ENCODE measurements at regions not wholly inside any gene's neighbourhood (a gene's known extent, or its start where the extent isn't known, plus 50 kb on each side); places are given as distances from the start of the nearest gene placed in this dataset.

DNA sequence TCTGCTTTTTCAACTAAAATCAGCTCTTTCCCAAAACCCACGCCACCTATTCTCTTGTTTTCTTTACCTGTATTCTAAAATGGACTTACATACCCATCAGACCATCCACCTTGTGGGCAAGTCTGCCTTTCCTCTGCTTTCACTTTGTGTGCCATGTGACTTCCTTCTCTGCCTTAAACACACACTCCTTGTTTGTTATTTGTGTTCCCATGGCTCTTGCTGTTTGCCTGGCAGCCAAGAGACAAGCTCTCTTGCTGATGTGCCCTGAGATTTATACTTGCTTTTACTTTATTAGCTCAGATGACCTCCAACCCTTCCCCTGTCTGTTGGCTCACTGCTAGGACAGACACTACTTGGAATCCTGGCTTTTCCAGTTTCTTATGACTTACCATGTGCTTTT, 309.7 kb upstream of the LRRTM4 start:
- TF ChIP-seq, protein P1, sequence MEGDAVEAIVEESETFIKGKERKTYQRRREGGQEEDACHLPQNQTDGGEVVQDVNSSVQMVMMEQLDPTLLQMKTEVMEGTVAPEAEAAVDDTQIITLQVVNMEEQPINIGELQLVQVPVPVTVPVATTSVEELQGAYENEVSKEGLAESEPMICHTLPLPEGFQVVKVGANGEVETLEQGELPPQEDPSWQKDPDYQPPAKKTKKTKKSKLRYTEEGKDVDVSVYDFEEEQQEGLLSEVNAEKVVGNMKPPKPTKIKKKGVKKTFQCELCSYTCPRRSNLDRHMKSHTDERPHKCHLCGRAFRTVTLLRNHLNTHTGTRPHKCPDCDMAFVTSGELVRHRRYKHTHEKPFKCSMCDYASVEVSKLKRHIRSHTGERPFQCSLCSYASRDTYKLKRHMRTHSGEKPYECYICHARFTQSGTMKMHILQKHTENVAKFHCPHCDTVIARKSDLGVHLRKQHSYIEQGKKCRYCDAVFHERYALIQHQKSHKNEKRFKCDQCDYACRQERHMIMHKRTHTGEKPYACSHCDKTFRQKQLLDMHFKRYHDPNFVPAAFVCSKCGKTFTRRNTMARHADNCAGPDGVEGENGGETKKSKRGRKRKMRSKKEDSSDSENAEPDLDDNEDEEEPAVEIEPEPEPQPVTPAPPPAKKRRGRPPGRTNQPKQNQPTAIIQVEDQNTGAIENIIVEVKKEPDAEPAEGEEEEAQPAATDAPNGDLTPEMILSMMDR (IDR thresholded peaks at IDR 0.05) = no peak
- no peak for TF ChIP-seq FOXK1 (CRISPR knock-in tag; IDR thresholded peaks at IDR 0.05)
- TF ChIP-seq, protein P2, sequence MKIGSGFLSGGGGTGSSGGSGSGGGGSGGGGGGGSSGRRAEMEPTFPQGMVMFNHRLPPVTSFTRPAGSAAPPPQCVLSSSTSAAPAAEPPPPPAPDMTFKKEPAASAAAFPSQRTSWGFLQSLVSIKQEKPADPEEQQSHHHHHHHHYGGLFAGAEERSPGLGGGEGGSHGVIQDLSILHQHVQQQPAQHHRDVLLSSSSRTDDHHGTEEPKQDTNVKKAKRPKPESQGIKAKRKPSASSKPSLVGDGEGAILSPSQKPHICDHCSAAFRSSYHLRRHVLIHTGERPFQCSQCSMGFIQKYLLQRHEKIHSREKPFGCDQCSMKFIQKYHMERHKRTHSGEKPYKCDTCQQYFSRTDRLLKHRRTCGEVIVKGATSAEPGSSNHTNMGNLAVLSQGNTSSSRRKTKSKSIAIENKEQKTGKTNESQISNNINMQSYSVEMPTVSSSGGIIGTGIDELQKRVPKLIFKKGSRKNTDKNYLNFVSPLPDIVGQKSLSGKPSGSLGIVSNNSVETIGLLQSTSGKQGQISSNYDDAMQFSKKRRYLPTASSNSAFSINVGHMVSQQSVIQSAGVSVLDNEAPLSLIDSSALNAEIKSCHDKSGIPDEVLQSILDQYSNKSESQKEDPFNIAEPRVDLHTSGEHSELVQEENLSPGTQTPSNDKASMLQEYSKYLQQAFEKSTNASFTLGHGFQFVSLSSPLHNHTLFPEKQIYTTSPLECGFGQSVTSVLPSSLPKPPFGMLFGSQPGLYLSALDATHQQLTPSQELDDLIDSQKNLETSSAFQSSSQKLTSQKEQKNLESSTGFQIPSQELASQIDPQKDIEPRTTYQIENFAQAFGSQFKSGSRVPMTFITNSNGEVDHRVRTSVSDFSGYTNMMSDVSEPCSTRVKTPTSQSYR (CRISPR knock-in tag; IDR thresholded peaks at IDR 0.05) = no peak
- no peak for TF ChIP-seq TCF7 (CRISPR knock-in tag; IDR thresholded peaks at IDR 0.05; ENCODE audit: low read depth)
- TF ChIP-seq, protein P3, sequence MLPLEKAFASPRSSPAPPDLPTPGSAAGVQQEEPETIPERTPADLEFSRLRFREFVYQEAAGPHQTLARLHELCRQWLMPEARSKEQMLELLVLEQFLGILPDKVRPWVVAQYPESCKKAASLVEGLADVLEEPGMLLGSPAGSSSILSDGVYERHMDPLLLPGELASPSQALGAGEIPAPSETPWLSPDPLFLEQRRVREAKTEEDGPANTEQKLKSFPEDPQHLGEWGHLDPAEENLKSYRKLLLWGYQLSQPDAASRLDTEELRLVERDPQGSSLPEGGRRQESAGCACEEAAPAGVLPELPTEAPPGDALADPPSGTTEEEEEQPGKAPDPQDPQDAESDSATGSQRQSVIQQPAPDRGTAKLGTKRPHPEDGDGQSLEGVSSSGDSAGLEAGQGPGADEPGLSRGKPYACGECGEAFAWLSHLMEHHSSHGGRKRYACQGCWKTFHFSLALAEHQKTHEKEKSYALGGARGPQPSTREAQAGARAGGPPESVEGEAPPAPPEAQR (CRISPR knock-in tag; IDR thresholded peaks at IDR 0.05) = no peak
- TF ChIP-seq, protein P4, sequence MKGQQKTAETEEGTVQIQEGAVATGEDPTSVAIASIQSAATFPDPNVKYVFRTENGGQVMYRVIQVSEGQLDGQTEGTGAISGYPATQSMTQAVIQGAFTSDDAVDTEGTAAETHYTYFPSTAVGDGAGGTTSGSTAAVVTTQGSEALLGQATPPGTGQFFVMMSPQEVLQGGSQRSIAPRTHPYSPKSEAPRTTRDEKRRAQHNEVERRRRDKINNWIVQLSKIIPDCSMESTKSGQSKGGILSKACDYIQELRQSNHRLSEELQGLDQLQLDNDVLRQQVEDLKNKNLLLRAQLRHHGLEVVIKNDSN (CRISPR knock-in tag; IDR thresholded peaks at IDR 0.05) = no peak
- TF ChIP-seq, protein P5, sequence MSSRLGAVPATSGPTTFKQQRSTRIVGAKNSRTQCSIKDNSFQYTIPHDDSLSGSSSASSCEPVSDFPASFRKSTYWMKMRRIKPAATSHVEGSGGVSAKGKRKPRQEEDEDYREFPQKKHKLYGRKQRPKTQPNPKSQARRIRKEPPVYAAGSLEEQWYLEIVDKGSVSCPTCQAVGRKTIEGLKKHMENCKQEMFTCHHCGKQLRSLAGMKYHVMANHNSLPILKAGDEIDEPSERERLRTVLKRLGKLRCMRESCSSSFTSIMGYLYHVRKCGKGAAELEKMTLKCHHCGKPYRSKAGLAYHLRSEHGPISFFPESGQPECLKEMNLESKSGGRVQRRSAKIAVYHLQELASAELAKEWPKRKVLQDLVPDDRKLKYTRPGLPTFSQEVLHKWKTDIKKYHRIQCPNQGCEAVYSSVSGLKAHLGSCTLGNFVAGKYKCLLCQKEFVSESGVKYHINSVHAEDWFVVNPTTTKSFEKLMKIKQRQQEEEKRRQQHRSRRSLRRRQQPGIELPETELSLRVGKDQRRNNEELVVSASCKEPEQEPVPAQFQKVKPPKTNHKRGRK (CRISPR knock-in tag; IDR thresholded peaks at IDR 0.05; ENCODE audit: borderline replicate concordance) = no peak
- TF ChIP-seq ZBTB21 (CRISPR knock-in tag; IDR thresholded peaks at IDR 0.05; ENCODE audit: borderline replicate concordance) = no peak
